ENCODE measurements at regions not wholly inside any gene's neighbourhood (a gene's known extent, or its start where the extent isn't known, plus 50 kb on each side); places are given as distances from the start of the nearest gene placed in this dataset.

GRCh38 chr11:8803973-8804372 lies 107.0 kb upstream of the AKIP1 start:
- TF ChIP-seq, protein P1, sequence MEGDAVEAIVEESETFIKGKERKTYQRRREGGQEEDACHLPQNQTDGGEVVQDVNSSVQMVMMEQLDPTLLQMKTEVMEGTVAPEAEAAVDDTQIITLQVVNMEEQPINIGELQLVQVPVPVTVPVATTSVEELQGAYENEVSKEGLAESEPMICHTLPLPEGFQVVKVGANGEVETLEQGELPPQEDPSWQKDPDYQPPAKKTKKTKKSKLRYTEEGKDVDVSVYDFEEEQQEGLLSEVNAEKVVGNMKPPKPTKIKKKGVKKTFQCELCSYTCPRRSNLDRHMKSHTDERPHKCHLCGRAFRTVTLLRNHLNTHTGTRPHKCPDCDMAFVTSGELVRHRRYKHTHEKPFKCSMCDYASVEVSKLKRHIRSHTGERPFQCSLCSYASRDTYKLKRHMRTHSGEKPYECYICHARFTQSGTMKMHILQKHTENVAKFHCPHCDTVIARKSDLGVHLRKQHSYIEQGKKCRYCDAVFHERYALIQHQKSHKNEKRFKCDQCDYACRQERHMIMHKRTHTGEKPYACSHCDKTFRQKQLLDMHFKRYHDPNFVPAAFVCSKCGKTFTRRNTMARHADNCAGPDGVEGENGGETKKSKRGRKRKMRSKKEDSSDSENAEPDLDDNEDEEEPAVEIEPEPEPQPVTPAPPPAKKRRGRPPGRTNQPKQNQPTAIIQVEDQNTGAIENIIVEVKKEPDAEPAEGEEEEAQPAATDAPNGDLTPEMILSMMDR (IDR thresholded peaks at IDR 0.05; ENCODE audit: insufficient read depth, low read length): no peak
- no peak for TF ChIP-seq REST (IDR thresholded peaks at IDR 0.05; ENCODE audit: insufficient replicate concordance, low read depth)

Data from HL-60 (cell line).